GM18870 (cell line): ENCODE measurements at regions not wholly inside any gene's neighbourhood (a gene's known extent, or its start where the extent isn't known, plus 50 kb on each side); places are given as distances from the start of the nearest gene placed in this dataset.
"Not testable (repeated sequence)": the region's sequence is repeated elsewhere in the genome, so short reads cannot be mapped to it uniquely, and the experiment has no call there.

ENCODE experiments used
- ATAC-seq: cut with Tn5 transposase; IDR thresholded peaks from one replicate; pipeline ENCODE4 v1.9.1; 2021; ENCODE audit warnings: moderate library complexity; ENCODE audit not compliant: unreplicated experiment

DNA sequence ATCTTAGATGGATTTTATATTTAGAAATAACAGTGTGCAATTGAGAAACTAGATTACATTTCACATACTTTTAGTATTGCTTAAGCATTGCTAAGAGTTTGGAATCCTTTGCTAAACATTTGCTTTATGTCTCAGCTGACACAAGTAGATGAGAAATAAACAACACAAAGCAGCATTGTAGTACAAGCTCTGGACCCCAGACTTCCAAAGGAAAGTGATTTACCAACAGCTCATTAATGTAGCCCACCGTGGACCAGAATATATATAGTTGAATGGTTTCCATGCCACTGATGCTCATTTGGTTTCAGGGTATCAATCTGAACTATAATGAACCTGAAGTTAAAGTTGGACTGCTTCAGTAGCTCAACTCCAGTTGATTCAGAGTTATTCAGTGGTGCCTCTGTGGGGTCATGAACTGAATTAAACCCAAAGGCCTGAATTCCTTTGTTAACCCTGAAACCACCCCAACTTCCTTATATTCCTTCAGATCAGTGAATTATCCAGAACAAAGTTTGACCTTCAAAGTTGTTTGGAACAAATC lies 132.1 kb upstream of the NEIL3 start:
- ATAC-seq, result no peak

GRCh38 chr4:177178246-177178645 lies 131.4 kb upstream of the NEIL3 start:
- ATAC-seq, result no peak

DNA sequence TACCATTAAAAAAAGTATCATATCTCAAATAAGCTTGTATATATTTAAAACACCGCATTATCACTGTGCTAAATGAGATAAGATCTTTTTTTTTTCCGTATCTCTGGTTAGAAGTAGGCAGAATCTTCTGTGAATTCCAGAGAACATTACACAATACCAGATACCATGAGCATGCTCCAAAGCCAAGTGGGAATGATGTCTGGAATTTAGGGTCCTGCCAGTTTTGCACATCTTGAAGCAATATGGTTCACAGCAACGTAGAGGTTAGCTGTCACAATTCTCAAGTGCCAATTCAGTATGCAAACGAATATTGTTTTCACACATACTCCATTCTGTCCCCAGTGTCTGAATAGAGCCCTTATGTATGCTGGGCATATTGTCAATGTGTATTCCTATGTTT lies 127.5 kb upstream of the NEIL3 start:
- ATAC-seq, result no peak

GRCh38 chr4:177182728-177183127 lies 126.9 kb upstream of the NEIL3 start:
- no peak for ATAC-seq

- ATAC-seq, result no peak
Measured at GRCh38 chr4:177185151-177185550, 124.5 kb upstream of the NEIL3 start.

GRCh38 chr4:177185579-177185978 lies 124.1 kb upstream of the NEIL3 start:
- ATAC-seq, result no peak

DNA sequence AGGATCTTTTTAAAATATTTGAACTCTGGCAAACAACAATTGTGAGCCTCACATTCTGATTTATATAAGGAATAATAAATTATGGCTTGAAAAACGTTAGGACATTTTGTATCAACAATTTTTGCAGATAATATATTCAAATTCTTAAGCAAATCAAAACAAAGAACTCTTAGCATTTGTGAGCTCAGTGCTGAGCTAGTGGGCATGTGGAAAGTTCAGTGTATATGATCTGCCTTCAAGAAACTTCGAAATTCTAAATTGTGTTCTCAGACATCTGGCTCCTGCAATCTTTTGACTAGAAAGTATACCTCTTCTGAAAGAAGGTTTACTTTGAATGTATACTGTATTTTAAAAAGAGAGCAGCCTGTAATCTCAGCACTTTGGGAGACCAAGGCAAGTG lies 122.3 kb upstream of the NEIL3 start:
- ATAC-seq, result no peak

DNA sequence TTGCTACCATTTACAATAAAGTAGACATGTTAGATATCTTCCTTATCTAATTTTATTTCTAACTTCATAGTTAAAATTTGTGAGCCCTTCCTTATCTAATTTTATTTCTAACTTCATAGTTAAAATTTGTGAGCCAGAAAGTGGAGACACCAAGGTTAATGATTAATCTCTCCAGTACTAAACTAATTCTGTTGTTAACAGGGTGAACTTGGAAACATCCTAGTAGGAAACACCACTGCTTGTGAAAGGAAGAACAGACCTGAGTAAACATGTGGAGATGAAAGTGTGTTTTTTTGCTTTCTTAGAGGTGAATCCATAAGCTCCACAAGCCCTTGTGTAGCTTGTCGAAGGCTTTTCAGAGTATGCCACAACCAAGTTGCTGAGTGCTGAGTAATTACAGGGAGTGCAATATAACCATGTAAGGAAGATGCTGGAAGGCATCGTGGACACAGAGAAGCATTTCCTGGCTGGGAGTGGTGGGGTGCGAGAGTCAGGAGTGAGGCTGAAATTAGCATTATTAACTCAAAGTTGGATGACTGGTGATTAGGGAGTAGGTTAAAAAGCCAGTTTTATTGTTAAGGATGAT lies 118.6 kb upstream of the NEIL3 start:
- no peak for ATAC-seq

DNA sequence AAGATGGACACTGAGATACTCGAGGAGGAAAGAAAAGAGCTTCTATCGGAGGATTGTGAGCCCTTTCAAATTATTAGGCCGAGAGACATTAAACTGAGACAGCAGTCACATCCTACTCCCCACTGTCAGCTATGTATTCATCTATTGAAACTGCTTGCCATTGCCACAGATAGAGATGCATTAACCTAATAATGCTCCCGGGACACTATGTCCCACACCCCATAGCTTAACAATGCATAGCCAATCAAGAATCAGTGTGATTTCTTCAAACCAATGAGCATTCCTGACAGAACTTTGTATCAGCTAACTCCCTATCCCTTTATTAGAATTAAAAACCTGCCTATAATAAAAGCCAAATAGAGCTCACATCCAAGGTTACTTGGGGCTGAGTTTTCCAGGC lies 118.1 kb upstream of the NEIL3 start:
- no peak for ATAC-seq

DNA sequence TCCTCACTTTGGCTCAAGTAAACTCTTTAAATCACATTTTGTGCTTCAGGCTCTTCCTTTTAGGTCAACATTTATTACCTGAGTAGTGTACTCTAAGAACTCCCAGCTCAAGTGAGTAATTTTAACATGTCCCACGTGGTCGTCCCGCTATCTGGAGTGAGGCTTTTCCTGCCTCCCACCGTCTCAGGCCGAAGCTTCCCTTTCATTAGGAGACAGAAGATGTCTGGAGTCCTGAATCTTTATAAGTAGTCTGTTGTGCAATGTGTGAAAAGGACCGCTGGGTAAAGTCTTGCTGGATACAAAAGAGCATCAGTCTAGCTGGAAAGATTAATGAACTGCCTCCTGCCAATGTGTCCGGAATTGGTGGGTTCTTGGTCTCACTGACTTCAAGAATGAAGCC lies 117.7 kb upstream of the NEIL3 start:
- ATAC-seq, result no peak

GRCh38 chr4:177193024-177193715 lies 116.5 kb upstream of the NEIL3 start:
- ATAC-seq, result not testable (repeated sequence)

DNA sequence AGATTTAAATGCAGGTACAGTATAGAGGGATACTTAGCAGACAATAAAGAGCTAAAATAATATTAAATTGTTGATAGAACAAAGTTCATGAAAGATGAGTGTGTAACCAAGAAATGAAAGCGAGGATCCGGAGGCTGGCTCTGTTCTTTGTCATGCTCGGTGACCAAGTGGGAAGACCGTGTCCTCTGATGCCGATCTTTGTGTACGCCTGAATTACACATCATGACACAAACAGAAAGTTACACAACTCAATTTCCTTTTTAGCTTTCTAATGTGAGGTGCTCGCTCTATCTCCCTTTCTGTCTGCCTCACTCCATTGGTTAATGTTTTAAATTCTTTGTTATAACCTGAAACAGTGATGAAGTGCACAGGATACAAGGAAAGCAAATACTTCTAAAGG lies 114.8 kb upstream of the NEIL3 start:
- no peak for ATAC-seq

DNA sequence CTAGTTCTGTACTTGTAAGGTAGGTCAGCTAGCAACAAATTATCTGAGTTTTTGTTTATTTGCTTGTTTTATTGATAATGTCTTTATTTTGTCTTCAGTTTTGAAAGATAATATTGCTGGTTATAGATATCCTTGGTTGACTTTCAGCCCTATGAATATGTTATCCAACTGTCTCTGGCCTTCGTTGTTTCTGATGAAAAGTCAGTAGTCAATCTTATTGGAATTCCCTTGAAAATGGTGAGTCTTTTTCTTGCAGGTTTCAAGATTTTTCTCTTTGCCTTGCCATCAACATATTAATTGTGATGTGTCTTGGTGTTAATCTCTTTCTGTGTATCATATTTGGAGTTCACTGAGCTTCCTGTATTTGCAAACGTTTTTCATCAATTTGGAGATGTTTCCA lies 113.1 kb upstream of the NEIL3 start:
- ATAC-seq, result no peak

DNA sequence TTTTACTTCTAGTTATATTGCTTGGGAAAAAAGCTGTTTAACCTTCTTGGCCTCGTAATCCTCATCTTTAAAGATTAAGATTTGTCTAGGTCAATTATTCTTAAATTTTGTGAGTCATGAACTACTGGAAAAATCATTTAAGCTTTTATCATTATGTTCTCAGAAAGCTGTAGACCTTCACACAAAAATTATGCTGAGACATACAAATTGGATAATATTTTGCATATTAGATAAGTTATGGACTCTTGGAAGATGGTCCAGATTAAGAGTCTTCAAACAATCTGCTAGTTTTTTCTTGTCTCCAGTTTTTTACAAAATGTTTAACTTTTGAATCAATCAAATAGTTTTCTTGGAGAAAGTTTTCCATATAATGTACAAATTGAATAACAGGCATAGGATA lies 108.1 kb upstream of the NEIL3 start:
- ATAC-seq, result no peak

- ATAC-seq, result no peak
Measured at GRCh38 chr4:177204126-177204525, 105.5 kb upstream of the NEIL3 start.

DNA sequence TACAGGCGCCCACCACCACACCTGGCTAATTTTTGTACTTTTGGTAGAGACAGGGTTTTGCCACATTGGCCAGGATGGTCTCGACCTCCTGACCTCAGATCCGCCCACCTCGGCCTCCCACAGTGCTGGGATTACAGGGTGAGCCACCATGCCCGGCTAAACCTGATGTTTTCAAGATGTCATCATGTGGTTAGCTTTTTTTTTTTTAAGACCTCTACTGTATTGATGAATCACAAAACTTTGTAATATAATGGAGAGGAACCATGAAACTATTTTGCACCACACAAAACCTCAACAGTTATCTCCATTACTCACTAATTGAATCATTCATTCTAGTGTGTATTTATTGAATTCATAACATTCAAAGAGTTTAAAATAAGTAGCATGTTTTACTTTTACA lies 94.7 kb upstream of the NEIL3 start:
- ATAC-seq, result no peak

DNA sequence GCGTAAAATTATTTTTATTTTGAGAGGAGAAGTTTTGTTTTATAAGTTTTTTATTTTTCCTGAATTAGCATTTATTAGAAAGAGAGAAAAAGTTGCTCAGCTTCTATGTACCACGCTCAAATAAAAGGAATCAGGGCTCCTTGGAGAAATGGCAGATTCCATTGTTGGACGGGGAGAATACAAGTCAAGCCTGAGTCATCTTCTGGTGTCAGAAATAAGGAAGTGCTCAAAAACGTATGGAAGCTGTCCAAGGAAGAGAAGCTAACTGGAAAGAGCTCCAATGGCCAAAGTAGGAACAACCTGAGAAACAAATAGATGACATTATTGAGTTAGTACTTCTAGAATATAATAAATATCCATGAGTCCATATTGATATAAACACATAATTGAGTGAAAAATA lies 89.3 kb upstream of the NEIL3 start:
- no peak for ATAC-seq

DNA sequence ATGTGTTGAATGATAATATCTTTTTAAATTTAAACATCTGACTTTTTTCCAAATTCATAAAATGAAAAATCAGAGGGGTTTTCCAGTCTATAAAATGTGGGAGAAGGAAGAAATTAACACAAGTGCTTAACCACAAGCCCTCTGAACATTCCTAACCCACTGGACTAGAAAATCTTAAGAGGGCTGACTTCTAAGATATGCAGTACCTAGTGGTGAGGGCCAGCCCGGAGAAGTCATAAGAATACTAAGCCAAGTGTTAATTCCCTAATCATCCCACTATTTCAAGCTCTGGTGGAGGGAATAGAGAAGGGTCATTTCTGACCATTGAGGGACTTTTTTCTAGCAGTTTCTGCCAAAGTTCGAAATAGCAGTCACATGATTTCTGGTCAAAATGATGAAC lies 86.9 kb upstream of the NEIL3 start:
- no peak for ATAC-seq

DNA sequence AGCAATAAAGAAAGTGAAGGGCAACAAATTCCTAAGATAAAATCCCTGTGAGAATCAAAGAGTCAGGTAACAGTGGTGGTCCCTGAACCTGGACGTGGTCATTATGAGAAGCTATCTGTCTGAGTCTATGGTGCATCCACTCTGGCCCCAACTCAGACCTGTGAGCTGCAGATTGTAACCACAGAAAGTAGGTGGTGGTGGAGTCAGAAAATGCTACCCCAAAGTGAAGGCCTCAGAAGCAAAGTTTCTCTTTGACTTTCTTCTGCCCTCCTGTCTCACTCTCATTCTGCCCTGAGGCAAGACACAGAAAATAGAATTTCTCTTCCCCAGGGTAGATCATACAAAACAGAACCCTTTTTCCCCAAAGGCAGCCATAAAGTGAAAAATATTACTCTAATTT lies 84.1 kb upstream of the NEIL3 start:
- ATAC-seq, result peak; percentile 91

DNA sequence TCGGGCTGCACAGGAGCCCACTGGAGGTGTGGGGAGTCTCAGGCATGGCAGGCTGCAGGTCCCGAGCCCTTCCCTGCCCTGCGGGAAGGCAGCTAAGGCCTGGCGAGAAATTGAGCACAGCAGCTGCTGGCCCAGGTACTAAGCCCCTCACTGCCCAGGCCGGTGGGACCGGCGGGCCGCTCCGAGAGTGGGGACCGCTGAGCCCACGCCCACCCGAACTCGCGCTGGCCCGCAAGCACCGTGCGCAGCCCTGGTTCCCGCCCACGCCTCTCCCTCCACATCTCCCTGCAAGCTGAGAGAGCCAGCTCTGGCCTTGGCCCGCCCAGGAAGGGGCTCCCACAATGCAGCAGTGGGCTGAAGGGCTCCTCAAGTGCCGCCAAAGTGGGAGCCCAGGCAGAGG lies 82.0 kb upstream of the NEIL3 start:
- no peak for ATAC-seq

GRCh38 chr4:177228599-177228998 lies 81.1 kb upstream of the NEIL3 start:
- ATAC-seq, result no peak

- no peak for ATAC-seq
Measured at GRCh38 chr4:177229331-177229730, 80.3 kb upstream of the NEIL3 start.

- ATAC-seq, result no peak
Measured at GRCh38 chr4:177232473-177232872, 77.2 kb upstream of the NEIL3 start.
